T-helper 2 cell (primary cell): ENCODE measurements at regions not wholly inside any gene's neighbourhood (a gene's known extent, or its start where the extent isn't known, plus 50 kb on each side); places are given as distances from the start of the nearest gene placed in this dataset.

Experiments
- DNase-seq, 5 experiments: peaks; one replicate each; pipeline versions ENCODE4 v3.0.0 to v3.0.0-alpha.2; 2012 to 2022

DNA sequence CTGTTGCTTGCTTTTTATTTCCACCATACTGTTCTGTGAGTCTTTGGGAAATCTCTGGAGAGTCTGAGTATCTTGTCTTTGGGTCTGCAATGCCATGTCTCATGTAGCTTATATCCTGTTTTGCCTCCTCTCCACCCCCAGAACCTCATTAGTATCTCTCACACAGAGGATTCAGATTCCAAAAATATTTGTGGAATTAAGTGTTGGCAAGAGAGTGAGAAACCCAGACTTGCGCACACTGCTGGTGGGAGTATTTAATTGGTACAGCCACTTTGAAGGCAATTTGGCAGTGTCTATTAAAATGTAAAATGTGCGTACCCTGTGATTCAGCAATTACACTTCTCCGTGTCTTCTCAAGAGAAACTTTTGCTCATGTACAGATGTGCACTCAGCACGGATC is 68.6 kb downstream of the ZNF621 start:
- no peak for DNase-seq

DNA sequence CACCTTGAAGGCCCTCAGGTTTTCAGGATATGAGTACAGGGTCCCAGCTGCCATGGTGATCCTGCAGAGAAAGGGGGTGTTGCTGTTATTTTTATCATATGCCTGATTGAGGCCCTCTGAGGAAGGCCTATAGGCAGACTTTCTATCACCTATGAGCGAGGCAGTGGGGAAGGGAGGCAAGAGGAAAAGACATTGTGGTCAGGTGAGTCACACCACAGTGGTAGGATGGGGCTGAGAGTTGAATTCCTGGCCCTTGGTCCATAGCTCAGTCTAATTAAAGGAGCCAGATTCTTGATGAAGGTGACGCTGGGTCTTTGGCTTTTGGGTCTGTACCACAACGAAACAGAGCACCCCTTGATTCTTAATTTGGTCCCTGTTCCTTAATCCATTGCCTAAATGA is 72.7 kb downstream of the ZNF621 start:
- DNase-seq: no peak

DNA sequence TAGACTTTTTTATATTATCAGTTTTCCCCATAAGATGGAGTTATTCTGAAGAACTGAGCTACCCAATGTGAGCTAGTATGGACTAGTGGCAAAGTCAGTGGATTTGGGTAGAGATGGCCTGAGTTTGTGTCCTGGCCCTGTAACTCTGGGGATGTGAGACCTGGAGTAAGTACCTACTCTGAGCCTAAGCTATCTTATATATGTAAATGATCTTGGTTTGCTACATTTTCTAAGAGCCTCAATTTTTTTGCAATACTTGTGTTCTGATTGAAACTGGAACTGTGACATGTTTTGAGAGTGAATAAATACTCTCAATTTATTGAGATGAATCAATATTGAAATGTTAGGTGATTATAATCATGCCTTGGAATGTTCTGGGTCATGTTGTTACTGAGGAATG is 73.6 kb downstream of the ZNF621 start:
- DNase-seq: no peak

DNA sequence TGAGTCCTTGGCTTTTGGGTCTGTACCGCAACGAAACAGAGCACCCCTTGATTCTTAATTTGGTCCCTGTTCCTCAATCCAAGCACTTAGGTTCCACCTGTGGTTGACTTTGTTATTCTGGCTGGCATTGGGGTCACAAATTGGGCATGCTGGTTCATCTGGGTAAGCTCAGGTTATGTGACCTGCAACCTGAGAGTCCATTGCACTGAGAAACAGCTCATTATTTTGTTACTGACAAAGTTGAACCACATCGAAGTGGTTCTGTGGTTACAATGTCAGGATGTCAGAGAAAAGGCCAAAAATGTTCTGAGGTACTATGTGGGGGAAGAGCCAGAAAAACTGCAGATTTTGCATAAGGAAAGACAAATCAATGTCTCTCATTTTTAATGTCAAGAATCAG is 74.2 kb downstream of the ZNF621 start:
- DNase-seq: no peak

DNA sequence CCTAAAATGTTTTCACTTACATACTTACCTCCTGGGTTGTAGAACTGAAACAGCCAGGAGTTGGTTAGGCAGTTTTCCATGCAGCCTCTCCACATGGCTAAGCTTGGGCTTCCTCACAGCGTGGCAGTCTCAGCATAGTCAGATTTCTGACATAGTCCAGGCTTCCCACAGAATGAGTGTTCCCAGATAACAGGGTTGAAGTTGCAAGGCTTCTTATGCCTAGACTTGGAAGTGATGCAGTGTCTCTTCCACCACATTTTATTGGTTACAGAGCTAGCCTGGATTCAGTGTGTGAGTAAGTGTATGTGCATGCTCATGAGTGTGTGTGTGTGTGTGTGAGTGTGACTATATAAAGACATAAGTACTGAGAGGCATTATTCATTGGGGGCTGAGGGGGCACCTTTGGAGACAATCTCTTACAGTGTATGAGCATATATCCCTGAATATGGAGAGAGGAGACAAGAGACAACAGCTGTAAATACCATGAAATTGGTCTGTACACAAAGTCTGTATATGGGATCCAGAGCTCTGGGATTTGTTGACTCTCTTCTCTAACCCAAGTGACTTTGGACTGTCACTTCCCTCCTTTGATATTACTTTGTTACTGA is 78.1 kb downstream of the ZNF621 start:
- DNase-seq: no peak

DNA sequence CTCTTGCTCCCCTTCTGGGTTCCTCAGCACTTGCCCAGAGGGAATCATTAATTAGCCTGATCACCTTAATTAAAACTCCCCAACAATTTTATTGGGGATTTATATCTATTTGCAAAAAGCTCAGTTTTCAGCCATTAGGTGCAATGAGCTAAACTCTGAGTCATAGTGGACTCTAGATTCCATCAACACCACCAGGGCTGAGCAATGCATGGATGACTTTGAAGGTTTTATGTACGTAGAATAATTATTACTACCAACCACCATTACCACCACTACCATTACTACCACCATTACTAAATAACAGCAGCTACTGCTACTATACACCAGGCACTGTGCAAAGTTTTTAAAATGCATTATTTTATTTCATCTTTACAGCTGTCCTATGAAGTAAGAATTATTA is 81.2 kb downstream of the ZNF621 start:
- DNase-seq: no peak

DNA sequence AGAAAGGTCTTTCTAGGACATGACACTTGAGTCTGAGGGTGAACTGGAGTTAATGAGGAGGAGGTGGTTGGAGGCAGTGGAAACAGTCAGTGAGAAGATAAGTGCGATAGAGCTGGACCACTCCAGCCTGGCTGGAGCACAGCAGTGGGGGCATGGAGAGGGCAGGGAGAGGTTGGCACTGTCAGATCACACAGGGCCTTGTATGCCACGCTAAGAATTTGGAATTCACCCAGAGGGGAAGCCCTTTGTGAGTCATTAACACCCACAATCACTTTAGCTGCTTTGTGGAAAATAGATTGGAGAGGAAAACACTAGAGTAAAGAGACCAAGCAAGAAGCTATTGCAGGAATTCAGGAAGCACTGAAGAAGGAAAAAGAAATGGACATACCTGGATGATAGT is 83.3 kb downstream of the ZNF621 start:
- DNase-seq: no peak

DNA sequence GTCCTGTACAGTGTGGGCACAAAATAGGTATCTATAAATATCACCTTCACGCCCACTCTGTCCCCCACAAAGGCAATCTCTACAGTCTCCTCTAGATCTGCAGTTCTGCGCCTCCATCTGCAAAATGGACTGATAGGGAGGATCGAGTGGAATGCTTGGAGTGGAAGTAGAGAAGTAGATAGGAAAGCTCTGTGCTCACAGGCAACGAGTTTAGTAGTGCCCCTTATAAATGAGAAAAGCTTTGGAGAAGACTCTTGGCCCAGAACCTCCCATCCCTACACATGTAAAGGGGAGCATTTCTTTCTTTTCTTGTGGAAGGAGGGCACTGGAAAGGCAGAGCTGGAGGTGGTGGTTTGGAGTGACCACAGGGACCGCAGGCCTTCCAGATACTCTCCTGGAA is 88.5 kb downstream of the ZNF621 start:
- no peak for DNase-seq

DNA sequence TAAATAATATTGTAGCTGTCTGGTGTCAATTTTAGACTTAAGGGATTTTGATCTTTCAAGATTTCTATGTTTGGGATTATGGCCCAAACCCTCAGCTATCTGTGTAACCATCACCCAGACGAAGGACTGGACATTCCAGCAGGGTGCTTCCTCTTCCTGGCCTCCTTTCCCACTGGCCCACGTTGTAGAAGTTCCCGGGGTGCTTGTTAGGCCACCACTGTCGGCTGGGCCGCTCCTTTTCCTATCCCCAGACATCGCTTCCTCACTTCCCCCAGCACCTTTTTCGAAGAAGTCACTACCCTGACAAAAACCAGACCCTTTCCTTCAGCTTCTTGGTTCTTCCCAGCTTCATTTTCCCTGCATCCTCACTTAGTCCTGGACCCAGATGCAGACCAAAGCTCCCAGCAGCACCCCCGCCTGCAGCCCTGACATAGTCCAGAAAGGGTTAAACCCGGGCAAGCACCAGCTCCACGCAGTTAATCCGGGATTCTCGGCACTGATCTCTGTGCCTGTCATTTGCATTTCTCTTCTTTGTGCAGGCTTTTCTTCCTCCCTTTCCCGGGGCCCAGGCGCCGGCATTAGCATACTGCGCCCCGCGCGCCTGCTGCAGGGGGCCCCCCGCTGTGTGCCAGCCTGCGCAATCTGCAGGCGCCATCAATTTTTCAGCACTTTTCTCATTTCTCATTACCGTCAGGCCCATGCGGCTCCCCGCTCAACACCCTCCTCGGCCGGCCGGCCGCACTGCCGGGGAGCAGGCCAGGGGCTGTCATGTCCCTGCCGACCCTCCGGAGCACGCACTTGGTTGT is 90.6 kb downstream of the ZNF621 start:
- no peak for DNase-seq

DNA sequence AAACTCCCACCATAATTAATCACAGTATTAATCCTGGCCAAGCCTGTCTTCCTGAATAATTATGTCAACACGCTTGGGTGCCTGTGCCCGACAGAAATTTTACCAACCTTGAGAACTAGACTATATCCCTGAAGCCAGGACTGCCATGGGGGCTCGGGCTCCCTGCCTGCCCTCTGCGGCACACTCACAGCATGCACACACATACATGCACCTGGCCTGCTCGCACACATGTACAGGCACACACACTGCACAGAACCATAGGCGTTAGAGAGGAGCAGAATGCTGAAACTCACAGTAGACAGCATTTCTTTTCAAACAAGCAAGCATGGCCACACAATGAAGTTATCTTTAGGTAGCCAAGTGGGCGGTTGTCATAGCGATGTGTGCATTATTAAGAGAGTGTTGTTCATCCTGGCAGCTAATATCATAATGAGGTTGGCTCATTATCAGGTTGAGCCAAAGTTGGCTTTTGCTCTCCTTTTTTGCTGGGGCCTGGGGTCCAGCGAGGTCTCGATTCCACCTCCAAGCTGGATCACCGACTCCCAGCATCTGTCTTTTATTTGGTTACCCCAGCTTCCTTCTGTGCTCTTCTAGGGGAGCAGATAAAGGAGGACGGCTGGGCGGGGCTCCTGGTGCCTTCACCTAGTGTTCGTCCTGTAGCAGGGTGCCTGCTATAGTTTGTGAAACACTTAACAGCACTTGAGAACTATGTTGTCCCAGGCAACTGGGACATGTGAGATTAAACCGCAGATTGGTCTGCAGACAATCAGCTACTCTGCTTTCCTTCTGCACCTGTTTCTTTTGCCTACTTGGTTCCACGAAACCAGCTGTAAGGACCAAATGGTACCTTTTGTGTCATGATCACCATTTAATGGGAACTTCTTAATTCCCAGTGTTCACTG is 91.4 kb downstream of the ZNF621 start:
- no peak for DNase-seq

DNA sequence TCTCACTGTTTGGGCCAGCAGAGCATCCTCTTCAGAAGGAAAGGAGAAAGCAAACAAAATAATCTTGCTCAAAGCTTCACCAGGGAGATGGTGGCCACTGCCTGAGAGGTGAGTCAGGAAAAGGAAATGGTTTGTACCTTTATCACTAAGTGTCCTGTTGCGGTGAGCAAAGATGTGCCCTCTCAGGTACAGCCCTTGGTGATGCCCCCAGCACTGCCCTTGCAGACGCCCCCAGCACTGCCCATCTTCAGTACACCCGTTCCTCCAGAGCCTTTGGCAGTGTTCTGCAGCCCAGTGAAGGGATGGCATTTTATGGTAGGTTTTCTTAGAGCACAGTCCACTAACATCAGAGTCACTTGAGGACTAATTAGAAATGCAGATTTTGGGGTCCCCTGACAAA is 92.3 kb downstream of the ZNF621 start:
- DNase-seq: no peak

DNA sequence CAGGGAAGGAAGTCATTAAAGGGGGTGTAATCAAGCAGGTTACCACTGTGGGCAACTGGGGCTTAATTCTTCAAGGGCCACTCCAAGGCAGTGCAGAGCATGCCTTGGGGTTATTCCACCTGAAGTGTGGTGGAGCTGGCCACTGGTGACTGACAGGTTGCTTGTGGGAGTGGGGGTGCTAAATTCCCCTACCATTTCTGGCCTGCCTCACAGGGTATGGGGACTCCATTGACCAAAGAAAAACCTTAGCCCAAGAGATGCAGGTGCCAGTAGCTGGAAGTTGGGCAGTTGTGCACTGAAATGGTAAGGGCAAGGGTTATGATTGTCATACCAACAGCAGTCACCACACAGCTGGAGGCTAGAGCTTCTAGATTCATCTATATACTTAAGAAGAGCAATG is 93.4 kb downstream of the ZNF621 start:
- DNase-seq: no peak

DNA sequence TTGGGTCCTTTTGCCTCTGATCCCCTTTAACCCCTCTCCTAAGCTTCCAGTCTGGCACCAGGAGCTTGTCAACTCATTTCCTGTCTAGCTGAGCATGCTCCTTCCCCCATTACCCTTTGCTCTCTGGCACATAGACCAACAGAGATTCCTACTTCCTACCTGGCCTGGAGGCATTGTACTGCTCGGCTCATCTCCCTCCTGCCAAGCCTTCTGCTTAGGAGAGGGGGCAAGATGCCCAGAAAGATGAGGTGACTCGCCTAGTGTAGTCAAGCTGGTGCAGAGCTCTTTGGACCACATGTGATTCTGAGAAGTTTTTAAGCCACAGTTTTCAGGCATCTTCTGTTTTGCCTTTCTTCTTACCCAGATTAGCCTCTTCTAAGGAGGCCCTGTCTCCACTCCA is 95.4 kb downstream of the ZNF621 start:
- DNase-seq: no peak

DNA sequence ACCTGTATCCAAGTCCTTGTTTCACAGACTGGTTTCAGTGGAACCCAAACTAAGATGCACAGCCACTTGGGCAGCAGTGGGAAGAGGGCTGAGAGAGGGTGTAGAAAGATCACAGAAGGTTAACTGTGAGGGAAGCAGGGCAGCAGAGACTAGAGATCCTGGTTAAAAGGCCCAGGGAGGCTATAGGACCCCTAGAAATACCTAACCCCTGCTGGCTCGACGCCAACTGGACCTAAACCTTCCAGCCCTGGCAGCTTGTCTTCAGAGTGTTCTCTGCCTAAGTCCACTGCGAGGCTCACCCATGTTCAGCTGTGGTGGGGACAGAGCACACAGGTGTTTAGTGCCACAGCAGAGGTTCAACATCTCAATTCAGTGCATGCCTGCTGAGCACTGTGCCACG is 96.5 kb downstream of the ZNF621 start:
- DNase-seq: no peak

DNA sequence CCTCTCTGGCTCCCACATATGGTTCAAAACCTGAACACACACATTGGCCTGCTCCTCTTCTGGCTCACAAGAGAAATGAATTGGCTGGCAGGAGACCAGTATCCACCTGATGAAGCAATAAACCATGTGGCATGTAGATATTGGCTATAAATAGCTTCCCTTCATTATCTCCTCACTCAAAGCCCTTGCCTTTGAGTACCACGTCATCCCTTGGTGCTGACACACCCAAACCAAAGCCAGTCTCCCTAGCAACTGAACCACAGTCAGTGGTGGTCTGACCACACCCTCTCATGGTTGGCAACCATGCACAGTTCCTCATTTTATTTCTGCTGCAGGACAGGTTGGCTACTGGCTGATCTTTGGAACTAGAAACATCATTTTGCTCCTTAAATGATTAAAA is 98.8 kb downstream of the ZNF621 start:
- peak in 2 of 5 experiments; percentile 3 to 82 for DNase-seq

DNA sequence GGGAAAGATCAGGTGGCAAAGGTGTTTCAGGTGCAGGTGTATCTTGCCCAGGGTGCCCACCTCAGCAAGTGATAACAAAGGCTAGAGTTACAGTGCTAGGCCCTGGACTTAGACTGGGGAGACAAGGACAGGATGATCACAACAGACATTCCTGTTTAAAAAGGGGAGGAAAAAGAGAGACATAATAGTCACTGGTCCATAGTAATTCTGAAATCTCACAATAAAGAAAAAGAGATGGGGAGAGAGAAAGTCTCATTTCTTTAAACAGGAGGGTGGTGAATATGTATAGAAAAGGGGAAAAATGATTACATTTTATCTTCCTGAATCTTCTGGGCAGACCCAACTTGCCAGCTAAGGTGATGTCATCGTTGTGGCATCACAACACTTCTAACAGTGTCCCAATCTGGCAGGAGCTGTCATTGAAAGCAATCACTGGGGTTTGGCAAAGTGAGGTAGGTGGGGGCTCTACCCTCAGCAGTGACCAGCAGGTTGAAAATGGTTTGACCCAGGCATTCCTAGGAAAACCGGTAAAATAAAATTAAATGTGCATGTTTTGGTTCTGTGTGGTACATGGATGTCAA is 99.5 kb downstream of the ZNF621 start:
- no peak for DNase-seq

DNA sequence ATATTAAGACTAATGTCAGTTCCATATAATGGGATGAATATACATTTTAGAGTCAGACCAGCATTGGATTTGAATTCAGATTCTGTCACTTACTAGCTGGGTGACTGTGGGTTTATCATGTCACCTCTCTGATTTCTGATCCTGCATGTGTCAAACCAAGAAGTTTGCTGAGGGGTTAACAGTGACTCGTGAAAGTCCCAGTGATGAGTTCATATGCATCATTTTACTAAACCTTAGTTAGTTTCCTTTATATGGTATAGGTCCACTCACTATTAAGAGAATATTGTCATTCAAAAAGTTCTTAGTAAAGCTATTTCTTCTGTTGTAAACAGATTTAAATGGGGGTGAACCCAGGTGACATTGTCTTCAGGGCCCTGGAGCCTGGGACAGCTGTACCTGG is 102.3 kb downstream of the ZNF621 start:
- DNase-seq: no peak

DNA sequence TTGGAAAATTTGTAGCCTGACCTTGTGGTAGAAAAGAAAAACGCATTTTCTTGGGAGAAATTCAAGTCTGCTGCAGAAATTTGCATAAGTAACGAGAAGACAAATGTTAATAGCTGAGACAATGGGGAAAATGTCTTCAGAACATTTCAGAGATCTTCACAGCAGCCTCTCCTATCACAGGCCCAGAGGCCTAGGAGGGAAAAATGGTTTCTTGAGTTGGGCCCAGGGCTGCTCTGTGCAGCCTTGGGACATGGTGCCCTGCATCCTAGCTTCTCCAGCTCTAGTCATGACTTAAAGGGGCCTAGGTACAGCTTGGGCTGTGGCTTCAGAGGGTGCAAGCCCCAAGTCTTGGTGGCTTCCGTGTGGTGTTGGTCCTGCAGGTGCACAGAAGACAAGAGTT is 104.2 kb downstream of the ZNF621 start:
- no peak for DNase-seq

DNA sequence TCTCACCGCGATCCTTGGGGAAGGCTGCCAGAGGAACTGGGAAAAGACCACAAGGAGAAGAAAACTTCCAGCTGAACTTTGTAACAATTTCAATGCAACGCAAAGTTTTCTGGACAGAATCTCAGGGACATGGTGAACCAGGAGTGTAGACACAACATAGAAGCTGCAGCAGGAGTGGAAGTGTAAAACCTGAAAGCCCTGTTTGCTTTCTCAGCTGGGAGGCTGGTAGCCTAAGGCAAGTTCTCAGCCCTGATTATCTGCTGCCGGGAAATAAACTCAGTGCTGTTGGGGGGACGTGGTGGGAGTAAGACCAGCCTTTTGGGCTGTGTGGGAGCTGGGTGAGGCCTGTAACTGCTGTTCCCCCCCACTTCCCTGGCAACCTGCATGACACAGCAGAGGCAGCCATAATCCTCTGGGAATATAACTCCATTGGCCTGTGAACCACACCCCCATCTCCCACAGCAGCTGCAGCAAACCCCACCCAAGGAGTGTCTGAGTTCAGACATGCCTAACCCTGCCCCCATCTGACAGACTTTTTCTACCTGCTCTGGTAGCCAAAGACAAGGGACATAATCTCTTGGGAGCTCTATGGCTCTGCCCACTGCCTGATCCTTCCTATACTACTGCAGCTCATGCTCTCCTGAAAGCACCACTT is 106.7 kb downstream of the ZNF621 start:
- DNase-seq: no peak

DNA sequence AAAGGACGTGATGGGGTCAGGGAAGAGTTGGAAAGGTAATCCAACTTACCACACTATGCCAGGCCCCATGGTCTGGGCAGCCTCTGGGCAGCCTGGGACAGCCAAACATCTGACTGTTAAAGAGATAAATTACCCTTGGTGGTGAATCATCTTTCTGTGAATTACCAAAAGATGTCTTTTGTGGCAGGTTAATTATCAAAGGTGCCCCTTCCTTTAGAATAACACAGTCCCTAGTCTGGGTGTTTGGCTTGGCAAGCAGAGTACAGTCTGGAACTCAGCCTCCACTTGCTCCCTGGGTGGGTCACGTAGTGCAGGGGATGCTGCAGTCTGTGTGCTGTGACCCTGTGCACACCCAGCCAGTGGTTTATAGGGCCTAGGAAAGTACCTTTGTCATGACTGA is 113.1 kb downstream of the ZNF621 start:
- DNase-seq: no peak

DNA sequence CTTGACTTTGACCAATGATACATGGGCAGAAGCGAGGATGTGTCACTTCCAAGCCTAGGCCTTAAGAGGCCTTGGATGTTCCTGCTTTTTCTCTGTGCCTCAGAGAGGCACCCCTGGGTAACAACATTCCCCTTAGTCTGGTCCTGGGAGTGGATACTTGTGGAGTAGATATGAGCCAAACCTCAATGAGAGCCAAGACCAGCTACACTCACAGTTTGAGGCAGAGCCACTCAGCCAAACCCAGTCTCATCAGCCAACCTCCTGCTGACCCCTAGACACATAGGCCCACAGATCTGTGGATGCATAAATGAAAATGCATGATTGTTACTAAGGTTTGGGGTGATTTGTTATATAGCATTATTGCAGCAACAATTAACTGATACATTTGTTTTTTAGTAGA is 114.2 kb downstream of the ZNF621 start:
- no peak for DNase-seq

DNA sequence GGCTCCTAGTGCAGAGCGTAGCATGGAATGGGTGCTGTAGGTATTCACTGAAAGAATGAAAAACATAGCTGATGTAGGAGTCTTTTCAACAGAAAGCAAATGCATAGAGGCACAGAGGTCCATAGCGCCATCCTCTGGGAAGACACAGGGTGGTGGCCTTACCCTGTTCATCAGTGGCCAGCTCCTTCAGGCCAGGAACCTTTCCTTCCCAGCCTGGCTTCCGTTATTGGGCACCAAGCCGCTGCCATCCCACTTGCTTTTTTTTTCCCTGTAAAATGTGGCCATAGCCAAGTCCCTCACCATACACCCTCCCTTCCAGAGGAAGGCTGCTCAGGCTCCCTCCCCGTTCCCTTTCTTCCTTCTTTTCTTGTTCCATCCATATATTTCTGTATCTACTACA is 118.1 kb downstream of the ZNF621 start:
- no peak for DNase-seq

DNA sequence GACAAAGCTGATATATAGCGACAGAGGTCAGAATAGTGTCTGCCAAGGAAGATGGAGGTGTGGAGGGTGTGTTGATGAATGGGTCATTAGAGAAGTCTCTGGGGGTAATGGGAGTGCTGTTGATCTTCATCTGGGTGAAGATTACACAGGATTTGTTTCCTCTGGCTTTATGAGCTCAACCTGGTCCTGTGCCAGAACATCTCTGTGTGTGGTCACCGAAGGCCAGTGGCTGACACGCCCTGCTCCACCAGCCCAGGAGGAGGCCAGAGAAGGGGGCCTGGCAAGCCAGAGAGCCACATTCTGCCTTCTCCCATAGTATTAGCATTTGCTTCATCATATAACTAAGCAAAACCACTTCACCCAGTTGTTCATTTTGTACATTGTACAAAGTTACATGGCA is 121.1 kb downstream of the ZNF621 start:
- DNase-seq: no peak
